Keratinocyte (primary cell): ENCODE measurements at regions not wholly inside any gene's neighbourhood (a gene's known extent, or its start where the extent isn't known, plus 50 kb on each side); places are given as distances from the start of the nearest gene placed in this dataset.

Source experiments
- DNase-seq: peaks from one replicate; pipeline ENCODE4 v3.0.0-alpha.2; 2011; ENCODE audit warnings: low read depth, missing footprints, low spot score
- FAIRE-seq: peaks from 2 replicates; lab custom pipeline; 2011; peaks lifted over from hg19 to GRCh38; lab: Jason Lieb, UNC
- H2AFZ ChIP-seq: 2 replicates; pipeline ENCODE4 v1.6.0; 2012; ENCODE audit warnings: low read length, control low read depth, inconsistent platforms; ENCODE audit not compliant: control insufficient read depth
- H3K27ac ChIP-seq: 2 replicates; pipeline ENCODE4 v1.5.1; 2011; ENCODE audit warnings: low read length; ENCODE audit not compliant: control insufficient read depth, insufficient read depth
- H3K27me3 ChIP-seq: 3 replicates; pipeline ENCODE4 v1.6.0; 2011; ENCODE audit warnings: low read length; ENCODE audit not compliant: control insufficient read depth, insufficient read depth; ENCODE audit errors: extremely low read depth
- H3K36me3 ChIP-seq, 2 experiments: 2 replicates in 1 of 2; 3 replicates in 1 of 2; pipeline ENCODE4 v1.5.1; 2011; ENCODE audit warnings: low read length in 2 of 2, mild to moderate bottlenecking in 1 of 2; ENCODE audit not compliant: control insufficient read depth in 2 of 2, insufficient read depth in 2 of 2; ENCODE audit errors: extremely low read depth in 1 of 2
- H3K4me1 ChIP-seq: 3 replicates; pipeline ENCODE4 v1.5.1; 2011; ENCODE audit warnings: low read length; ENCODE audit not compliant: control insufficient read depth, insufficient read depth; ENCODE audit errors: extremely low read depth
- H3K4me2 ChIP-seq: 3 replicates; pipeline ENCODE4 v1.6.0; 2011; ENCODE audit warnings: low read depth, low read length; ENCODE audit not compliant: control insufficient read depth, insufficient read depth; ENCODE audit errors: extremely low read depth
- H3K4me3 ChIP-seq, 3 experiments: fragments of 200-600 bp in 1 of 3; sonication (generic) in 1 of 3; 2 replicates in 2 of 3; 3 replicates in 1 of 3; pipeline ENCODE4 v1.5.1; 2011 to 2016; ENCODE audit warnings: low read length in 3 of 3, mild to moderate bottlenecking in 3 of 3, control low read depth in 2 of 3, inconsistent platforms in 1 of 3, low read depth in 1 of 3, mixed read lengths in 1 of 3, mixed run types in 1 of 3, moderate library complexity in 1 of 3; ENCODE audit not compliant: control insufficient read depth in 2 of 3, insufficient read depth in 2 of 3; ENCODE audit errors: extremely low read depth in 1 of 3
- H3K79me2 ChIP-seq: 2 replicates; pipeline ENCODE4 v1.6.0; 2012; ENCODE audit warnings: low read length; ENCODE audit not compliant: control insufficient read depth, insufficient read depth
- H3K9ac ChIP-seq: 3 replicates; pipeline ENCODE4 v1.6.0; 2011; ENCODE audit warnings: low read length; ENCODE audit not compliant: control insufficient read depth, insufficient read depth; ENCODE audit errors: extremely low read depth
- H3K9me1 ChIP-seq: 3 replicates; pipeline ENCODE4 v1.6.0; 2011; ENCODE audit warnings: low read length; ENCODE audit not compliant: control insufficient read depth, insufficient read depth; ENCODE audit errors: extremely low read depth
- H3K9me3 ChIP-seq: 2 replicates; pipeline ENCODE4 v1.5.1; 2012; ENCODE audit warnings: low read depth, low read length; ENCODE audit not compliant: control insufficient read depth
- H4K20me1 ChIP-seq: 3 replicates; pipeline ENCODE4 v1.6.0; 2011; ENCODE audit warnings: low read length; ENCODE audit not compliant: control insufficient read depth, insufficient read depth; ENCODE audit errors: extremely low read depth
- CTCF ChIP-seq, 3 experiments: IDR thresholded peaks in 1 of 3; conservative IDR thresholded peaks in 1 of 3; optimal IDR thresholded peaks in 1 of 3; 2 replicates in 2 of 3; 3 replicates in 1 of 3; pipeline versions ENCODE3 to v1.5.1; 2011; ENCODE audit warnings: low read length in 3 of 3, mild to moderate bottlenecking in 3 of 3, moderate library complexity in 2 of 3, control low read depth in 1 of 3, inconsistent platforms in 1 of 3; ENCODE audit not compliant: insufficient read depth in 2 of 3; ENCODE audit errors: extremely low read depth in 1 of 3
- EZH2 ChIP-seq: IDR thresholded peaks from one replicate; pipeline ENCODE4 v1.6.1; 2012; ENCODE audit warnings: inconsistent platforms, mild to moderate bottlenecking, low read length, moderate library complexity
- dilution Hi-C: fragments of 300-500 bp; cut with MboI; formaldehyde crosslinking; loops from one replicate; pipeline ENCODE4 v1.7.0; 2020; ENCODE audit warnings: low sequenced_read_pairs; ENCODE audit not compliant: extremely low pct_ligation_motif_present

- Histone ChIP-seq H3K36me3 (no peaks in the 10 kb centered on the region), H4K20me1 (no peaks in the 10 kb centered on the region), H2AFZ (no peak overlapping the region), H3K79me2 (no peaks in the 10 kb centered on the region), H3K27me3 (no peaks in the 10 kb centered on the region), H3K4me3 (no peak overlapping the region), H3K9me3 (no peaks in the 10 kb centered on the region), H3K9me1 (no peaks in the 10 kb centered on the region), H3K27ac (no peak overlapping the region), H3K4me1 (no peaks in the 10 kb centered on the region), H3K4me2 (no peak overlapping the region), H3K9ac (no peak overlapping the region)
- FAIRE-seq (no peak), DNase-seq (no peak)
- no peak for TF ChIP-seq EZH2
- TF ChIP-seq CTCF (optimal IDR thresholded peaks at IDR 0.05 in 1 of 3, IDR thresholded peaks at IDR 0.05 in 1 of 3, conservative IDR thresholded peaks at IDR 0.05 in 1 of 3; ENCODE audit: extremely low read depth in 1 of 3, insufficient read depth in 2 of 3, low read length in 3 of 3): no peak
- dilution Hi-C loops: no loop called here
Measured at GRCh38 chr11:37896016-37896415, 1298.0 kb upstream of the RAG2 start.

- Histone ChIP-seq H3K27me3 (no peaks in the 10 kb centered on the region), H3K4me2 (peak overlapping the region; percentile 3), H3K4me3 (no peak overlapping the region), H3K36me3 (no peaks in the 10 kb centered on the region), H3K9ac (no peak overlapping the region), H2AFZ (no peak overlapping the region), H3K79me2 (no peaks in the 10 kb centered on the region), H3K4me1 (peaks cover 4% of the 10 kb centered on the region), H4K20me1 (no peaks in the 10 kb centered on the region), H3K27ac (no peak overlapping the region), H3K9me1 (no peaks in the 10 kb centered on the region), H3K9me3 (no peaks in the 10 kb centered on the region)
- DNase-seq (no peak), FAIRE-seq (no peak)
- TF ChIP-seq EZH2 (no peak), CTCF (optimal IDR thresholded peaks at IDR 0.05 in 1 of 3, IDR thresholded peaks at IDR 0.05 in 1 of 3, conservative IDR thresholded peaks at IDR 0.05 in 1 of 3; ENCODE audit: extremely low read depth in 1 of 3, insufficient read depth in 2 of 3, low read length in 3 of 3) (no peak)
- dilution Hi-C loops: no loop called here
Measured at GRCh38 chr11:37881741-37882140, 1283.7 kb upstream of the RAG2 start.
